OCI-LY1 (cell line): ENCODE measurements at regions not wholly inside any gene's neighbourhood (a gene's known extent, or its start where the extent isn't known, plus 50 kb on each side); places are given as distances from the start of the nearest gene placed in this dataset.

Experiments used
- H2AFZ ChIP-seq: fragments of 200-600 bp; sonication (generic), shearing (Covaris generic); 2 replicates; pipeline ENCODE4 v1.6.0; 2014; ENCODE audit warnings: antibody characterized with exemption, mild to moderate bottlenecking, low read length
- H3F3A ChIP-seq: fragments of 200-600 bp; sonication (generic), shearing (Covaris generic); 2 replicates; pipeline ENCODE4 v1.6.0; 2014; ENCODE audit warnings: mild to moderate bottlenecking, antibody characterized with exemption, low read length, moderate library complexity; ENCODE audit not compliant: insufficient read depth
- H3K27ac ChIP-seq: fragments of 200-600 bp; sonication (generic); 2 replicates; pipeline ENCODE4 v1.5.1; 2014; ENCODE audit warnings: low read length, mixed run types, mild to moderate bottlenecking, low read depth; ENCODE audit not compliant: poor library complexity, severe bottlenecking
- H3K27me3 ChIP-seq: fragments of 200-600 bp; sonication (generic); 2 replicates; pipeline ENCODE4 v1.6.0; 2014; ENCODE audit warnings: antibody characterized with exemption, mild to moderate bottlenecking, low read length, moderate library complexity; ENCODE audit not compliant: insufficient read depth
- H3K36me3 ChIP-seq: fragments of 200-600 bp; sonication (generic); 2 replicates; pipeline ENCODE4 v1.6.1; 2014; ENCODE audit warnings: mild to moderate bottlenecking, antibody characterized with exemption, low read length, moderate library complexity, mixed read lengths; ENCODE audit not compliant: insufficient read depth
- H3K4me1 ChIP-seq: fragments of 200-600 bp; sonication (generic); 2 replicates; pipeline ENCODE4 v1.5.1; 2014; ENCODE audit warnings: mild to moderate bottlenecking, low read length, moderate library complexity; ENCODE audit not compliant: insufficient read depth, severe bottlenecking
- H3K4me2 ChIP-seq: fragments of 200-600 bp; sonication (generic), shearing (Covaris generic); 2 replicates; pipeline ENCODE4 v1.6.1; 2014; ENCODE audit warnings: low read length
- H3K4me3 ChIP-seq: fragments of 200-600 bp; sonication (generic); 2 replicates; pipeline ENCODE4 v1.5.1; 2014; ENCODE audit warnings: low read length, low read depth, mild to moderate bottlenecking, mixed read lengths; ENCODE audit not compliant: poor library complexity, severe bottlenecking
- H3K79me2 ChIP-seq: fragments of 200-600 bp; shearing (Covaris generic); 2 replicates; pipeline ENCODE4 v1.6.1; 2016; ENCODE audit warnings: mixed run types, low read length, mixed read lengths; ENCODE audit not compliant: insufficient read depth
- H3K9ac ChIP-seq: fragments of 200-600 bp; sonication (generic), shearing (Covaris generic); 2 replicates; pipeline ENCODE4 v1.6.1; 2014; ENCODE audit warnings: mild to moderate bottlenecking, low read length, mixed read lengths
- H3K9me2 ChIP-seq: fragments of 200-600 bp; sonication (generic), shearing (Covaris generic); 2 replicates; pipeline ENCODE4 v1.6.1; 2014; ENCODE audit warnings: low read depth, mild to moderate bottlenecking, low read length, mixed read lengths
- H3K9me3 ChIP-seq: fragments of 200-600 bp; shearing (Covaris generic); 2 replicates; pipeline ENCODE4 v1.6.1; 2014; ENCODE audit warnings: low read length, mixed read lengths
- H4K20me1 ChIP-seq: fragments of 200-600 bp; sonication (generic), shearing (Covaris generic); 2 replicates; pipeline ENCODE4 v1.6.0; 2016; ENCODE audit warnings: mild to moderate bottlenecking, low read length; ENCODE audit not compliant: insufficient read depth
- EZH2 ChIP-seq: fragments of 200-600 bp; sonication (generic), shearing (Covaris generic); IDR thresholded peaks from 2 replicates; pipeline ENCODE4 v1.8.0; 2017; ENCODE audit warnings: borderline replicate concordance, mixed run types, mild to moderate bottlenecking, antibody characterized with exemption, low read length, moderate library complexity, mixed read lengths
- TF ChIP-seq, protein P1 (sequence below): fragments of 200-600 bp; sonication (generic), shearing (Covaris generic); IDR thresholded peaks from 2 replicates; pipeline ENCODE4 v1.5.1; 2017; ENCODE audit warnings: mild to moderate bottlenecking, antibody characterized with exemption, low read length, moderate library complexity, mixed read lengths

DNA sequence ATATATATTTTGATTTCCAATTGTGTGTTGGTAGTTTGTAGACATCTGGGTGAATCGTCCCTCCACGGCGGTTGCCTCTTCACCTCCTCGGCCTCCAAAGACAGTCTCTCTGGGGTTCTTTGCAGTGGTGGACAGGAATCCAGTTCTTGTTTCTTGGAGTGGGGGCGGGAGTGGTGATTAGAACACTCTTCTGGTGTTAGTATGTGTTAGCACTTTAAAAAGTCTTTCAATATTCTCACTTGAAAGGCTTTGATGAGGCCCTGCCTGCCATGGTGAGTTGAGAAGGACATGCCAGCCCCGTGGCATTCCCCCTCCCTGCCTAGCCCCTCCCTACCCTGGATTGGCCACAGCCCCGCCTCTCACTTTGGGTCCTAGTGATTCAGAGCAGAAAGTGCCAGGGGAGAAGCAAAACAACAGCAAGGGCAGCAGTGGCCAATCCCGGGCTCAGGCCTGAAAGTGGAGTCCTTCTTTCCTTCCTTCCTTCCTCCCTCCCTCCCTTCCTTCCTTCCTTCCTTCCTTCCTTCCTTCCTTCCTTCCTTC, 316.8 kb upstream of the HS6ST1 start:
- Histone ChIP-seq H3K9me2 (no peaks in the 10 kb centered on the region), H3F3A (no peaks in the 10 kb centered on the region), H3K36me3 (no peaks in the 10 kb centered on the region), H3K9me3 (no peaks in the 10 kb centered on the region), H3K27me3 (0 out of 2 replicates have a peak, but pooled peaks cover 3% of the 10 kb centered on the region), H3K4me2 (no peak overlapping the region), H3K9ac (no peak overlapping the region), H3K27ac (no peak overlapping the region), H2AFZ (no peak overlapping the region), H3K79me2 (no peaks in the 10 kb centered on the region), H3K4me1 (no peaks in the 10 kb centered on the region), H3K4me3 (no peak overlapping the region), H4K20me1 (no peaks in the 10 kb centered on the region)
- no peak for TF ChIP-seq EZH2
- TF ChIP-seq, protein P1, sequence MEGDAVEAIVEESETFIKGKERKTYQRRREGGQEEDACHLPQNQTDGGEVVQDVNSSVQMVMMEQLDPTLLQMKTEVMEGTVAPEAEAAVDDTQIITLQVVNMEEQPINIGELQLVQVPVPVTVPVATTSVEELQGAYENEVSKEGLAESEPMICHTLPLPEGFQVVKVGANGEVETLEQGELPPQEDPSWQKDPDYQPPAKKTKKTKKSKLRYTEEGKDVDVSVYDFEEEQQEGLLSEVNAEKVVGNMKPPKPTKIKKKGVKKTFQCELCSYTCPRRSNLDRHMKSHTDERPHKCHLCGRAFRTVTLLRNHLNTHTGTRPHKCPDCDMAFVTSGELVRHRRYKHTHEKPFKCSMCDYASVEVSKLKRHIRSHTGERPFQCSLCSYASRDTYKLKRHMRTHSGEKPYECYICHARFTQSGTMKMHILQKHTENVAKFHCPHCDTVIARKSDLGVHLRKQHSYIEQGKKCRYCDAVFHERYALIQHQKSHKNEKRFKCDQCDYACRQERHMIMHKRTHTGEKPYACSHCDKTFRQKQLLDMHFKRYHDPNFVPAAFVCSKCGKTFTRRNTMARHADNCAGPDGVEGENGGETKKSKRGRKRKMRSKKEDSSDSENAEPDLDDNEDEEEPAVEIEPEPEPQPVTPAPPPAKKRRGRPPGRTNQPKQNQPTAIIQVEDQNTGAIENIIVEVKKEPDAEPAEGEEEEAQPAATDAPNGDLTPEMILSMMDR: no peak

DNA sequence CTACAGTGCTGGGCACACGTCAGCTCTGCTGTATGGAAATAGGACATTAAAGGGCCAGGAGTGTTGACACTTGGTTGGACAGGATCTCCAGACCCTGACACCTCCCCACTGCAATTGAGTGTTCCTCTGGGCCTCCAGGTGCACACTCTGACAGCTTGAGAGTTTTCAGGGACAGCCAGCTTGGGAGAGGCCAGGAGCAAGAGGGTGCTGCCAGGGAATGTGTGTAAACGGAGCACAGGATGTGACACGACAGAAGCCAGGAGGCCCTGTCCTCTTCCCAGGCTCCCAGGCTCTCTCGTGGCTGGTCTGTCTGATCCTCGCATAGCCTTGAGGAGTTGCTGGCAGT, 318.1 kb upstream of the HS6ST1 start:
- Histone ChIP-seq H3K4me2 (no peak overlapping the region), H3F3A (no peaks in the 10 kb centered on the region), H3K9ac (no peak overlapping the region), H3K9me2 (no peaks in the 10 kb centered on the region), H3K36me3 (no peaks in the 10 kb centered on the region), H4K20me1 (no peaks in the 10 kb centered on the region), H3K9me3 (no peaks in the 10 kb centered on the region), H2AFZ (no peak overlapping the region), H3K27me3 (0 out of 2 replicates have a peak, but pooled peaks cover 3% of the 10 kb centered on the region), H3K79me2 (no peaks in the 10 kb centered on the region), H3K4me3 (no peak overlapping the region), H3K4me1 (no peaks in the 10 kb centered on the region), H3K27ac (no peak overlapping the region)
- no peak for TF ChIP-seq EZH2
- TF ChIP-seq, protein P1: no peak

DNA sequence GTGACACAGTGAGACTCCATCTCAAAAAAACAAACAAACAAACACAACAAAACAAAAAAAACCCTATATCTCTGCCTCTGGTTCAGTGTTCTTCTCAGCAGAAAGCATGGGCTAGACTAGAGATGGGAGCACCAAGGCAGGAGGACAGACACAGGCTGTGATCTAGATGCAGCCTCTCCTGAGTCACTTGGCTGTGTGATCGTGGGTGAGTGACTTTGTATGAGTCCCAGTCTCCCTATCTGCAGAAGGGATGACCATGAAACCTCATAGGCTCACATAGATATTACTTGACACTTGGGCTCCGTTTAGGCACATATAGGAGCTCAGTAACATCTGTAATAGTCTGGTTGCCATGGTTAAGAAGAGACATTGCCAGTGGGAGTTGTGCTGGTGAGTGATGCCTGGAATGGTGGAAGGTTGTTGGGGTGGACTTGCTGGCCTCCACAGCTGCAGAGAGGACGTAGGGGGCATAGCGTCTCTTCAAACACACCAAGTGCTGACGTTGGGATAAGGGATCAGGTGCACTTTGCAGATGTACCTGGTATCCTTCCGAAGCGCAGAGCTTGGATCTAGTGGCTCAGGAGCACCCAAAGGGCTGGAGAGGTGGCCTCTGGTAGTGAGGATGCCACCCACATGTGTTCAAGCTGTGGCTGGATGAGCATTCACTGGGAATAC, 318.9 kb upstream of the HS6ST1 start:
- no peak overlapping the region for H3K9ac ChIP-seq
- H2AFZ ChIP-seq: no peak overlapping the region
- no peaks in the 10 kb centered on the region for H3K4me1 ChIP-seq
- no peak overlapping the region for H3K4me2 ChIP-seq
- no peak overlapping the region for H3K4me3 ChIP-seq
- TF ChIP-seq, protein P1: no peak
- no peak for TF ChIP-seq EZH2
- H3K9me3 ChIP-seq: no peaks in the 10 kb centered on the region
- no peaks in the 10 kb centered on the region for H3K9me2 ChIP-seq
- no peaks in the 10 kb centered on the region for H3K36me3 ChIP-seq
- H3K27me3 ChIP-seq: 0 out of 2 replicates have a peak, but pooled peaks cover 3% of the 10 kb centered on the region
- H3K27ac ChIP-seq: no peak overlapping the region
- H4K20me1 ChIP-seq: no peaks in the 10 kb centered on the region
- no peaks in the 10 kb centered on the region for H3F3A ChIP-seq
- H3K79me2 ChIP-seq: no peaks in the 10 kb centered on the region
